Umbilical cord (tissue), 1 donor: ENCODE measurements at regions not wholly inside any gene's neighbourhood (a gene's known extent, or its start where the extent isn't known, plus 50 kb on each side); places are given as distances from the start of the nearest gene placed in this dataset.
"Not testable (repeated sequence)": the region's sequence is repeated elsewhere in the genome, so short reads cannot be mapped to it uniquely, and the experiment has no call there.

ENCODE experiments used
- DNase-seq: peaks from one replicate; pipeline ENCODE4 v3.0.0-alpha.2; 2015; ENCODE audit warnings: low spot score

GRCh38 chr1:208347191-208347590 lies 103.0 kb upstream of the PLXNA2 start:
- no peak for DNase-seq

- DNase-seq = no peak
These were observed 105.6 kb upstream of the PLXNA2 start for GRCh38 chr1:208349694-208350330.

DNA sequence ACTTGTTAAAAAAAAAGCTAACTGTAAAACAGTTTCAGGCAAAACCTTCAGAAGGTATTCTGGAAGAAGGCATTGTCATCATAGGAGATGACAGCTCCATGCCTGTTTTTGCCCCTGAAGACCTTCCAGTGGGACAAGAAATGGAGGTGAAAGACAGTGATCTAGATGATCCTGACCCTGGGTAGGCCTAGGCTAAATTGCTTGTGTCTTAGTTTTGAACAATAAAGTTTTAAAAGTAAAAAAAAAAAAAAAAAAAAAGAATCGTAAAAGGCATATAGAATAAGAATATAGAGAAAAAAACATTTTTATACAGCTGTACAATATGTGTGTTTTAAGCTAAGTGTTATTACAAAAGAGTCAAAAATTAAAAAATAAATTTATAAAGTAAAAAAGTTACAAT lies 106.6 kb upstream of the PLXNA2 start:
- DNase-seq = no peak

DNA sequence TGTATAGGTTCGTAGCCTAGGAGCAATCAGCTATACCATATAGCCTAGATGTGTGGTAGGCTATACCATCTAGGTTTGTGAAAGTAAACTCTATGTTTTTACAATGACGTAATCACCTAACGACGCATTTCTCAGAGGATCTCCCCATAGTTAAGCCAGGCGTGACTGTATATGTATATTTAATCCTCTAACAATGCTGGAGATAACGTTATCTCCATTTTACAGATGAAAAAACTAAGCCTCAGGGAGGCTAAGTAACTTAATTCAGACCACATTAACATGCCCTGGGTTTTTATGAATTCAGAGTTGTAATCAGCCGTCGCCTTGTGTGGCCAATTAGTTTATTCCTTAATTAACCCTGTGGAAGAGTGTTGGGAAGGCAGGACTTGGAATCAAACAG lies 107.7 kb upstream of the PLXNA2 start:
- DNase-seq = no peak

DNA sequence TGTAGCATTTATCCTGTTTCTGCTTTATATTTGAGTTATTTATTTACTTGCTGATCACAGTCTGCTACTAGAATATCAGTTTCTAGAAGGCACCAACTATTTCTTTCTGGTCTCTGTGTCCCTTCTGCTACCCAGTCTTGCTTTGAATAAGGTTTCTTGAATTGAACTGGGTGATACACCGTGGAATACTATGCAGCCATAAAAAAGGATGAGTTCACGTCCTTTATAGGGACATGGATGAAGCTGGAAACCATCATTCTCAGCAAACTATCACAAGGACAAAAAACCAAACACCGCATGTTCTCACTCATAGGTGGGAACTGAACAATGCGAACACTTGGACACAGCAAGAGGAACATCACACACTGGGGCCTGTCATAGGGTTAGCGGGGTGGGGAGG lies 109.6 kb upstream of the PLXNA2 start:
- DNase-seq = not testable (repeated sequence)

- peak; percentile 50 for DNase-seq
These were observed 113.7 kb upstream of the PLXNA2 start for GRCh38 chr1:208357644-208358507.

DNA sequence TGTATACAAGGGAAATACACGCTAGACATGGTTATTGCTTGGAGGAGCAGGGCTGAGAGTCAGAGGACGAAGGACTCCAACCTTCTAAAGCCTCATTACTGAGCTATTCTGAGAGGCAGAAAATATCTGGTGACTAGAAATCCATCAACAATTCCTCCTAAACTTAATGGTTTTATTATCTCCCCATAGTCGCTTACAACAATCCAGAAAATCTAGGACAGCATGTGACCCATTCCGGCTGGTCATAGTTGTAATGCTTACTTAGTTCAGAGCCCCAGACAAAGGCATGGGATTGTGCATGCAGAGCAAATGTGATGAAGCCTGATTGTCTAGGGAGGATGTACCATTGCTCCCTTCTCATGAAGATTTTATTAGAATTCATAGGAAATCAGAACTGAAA lies 114.5 kb upstream of the PLXNA2 start:
- no peak for DNase-seq

DNA sequence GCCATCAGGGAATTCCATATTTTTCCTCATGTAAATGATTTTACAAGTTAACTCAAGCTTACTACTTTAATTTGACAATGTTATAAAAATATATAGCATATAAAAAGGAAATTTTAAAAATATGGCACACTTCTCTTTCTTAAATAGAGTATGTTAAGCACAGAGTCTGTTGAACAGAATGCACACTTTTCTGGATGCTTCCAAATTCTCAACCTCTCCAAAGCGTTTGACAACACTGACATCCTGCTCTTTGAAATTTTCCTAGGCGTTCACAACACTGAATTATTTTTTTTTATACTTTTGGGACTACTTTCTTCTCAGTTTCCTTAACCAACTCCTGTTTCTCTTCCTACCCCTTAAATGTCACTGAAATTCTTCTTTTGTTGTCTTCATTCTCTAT lies 117.8 kb upstream of the PLXNA2 start:
- no peak for DNase-seq

GRCh38 chr1:208366559-208366958 lies 122.4 kb upstream of the PLXNA2 start:
- no peak for DNase-seq

GRCh38 chr1:208369045-208369444 lies 124.9 kb upstream of the PLXNA2 start:
- DNase-seq = no peak

DNA sequence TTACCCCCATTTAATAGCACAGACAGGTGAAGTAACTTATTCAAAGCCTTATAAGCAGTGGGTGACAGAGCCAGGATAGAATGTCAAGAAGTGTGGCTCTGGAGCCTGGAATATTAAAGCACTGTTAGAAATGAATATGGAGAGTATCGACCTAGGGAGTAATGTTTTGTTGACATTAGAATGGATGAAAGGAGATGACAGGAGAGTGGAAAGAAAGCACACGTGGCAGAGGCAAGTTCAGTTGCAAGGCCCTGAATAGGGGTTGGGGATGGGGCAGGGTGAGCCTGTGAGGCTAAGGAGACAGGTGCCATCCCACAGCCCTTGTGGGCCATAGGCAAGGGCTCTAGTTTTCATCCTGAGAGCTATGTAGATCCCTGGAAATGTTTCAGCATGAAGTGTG lies 125.5 kb upstream of the PLXNA2 start:
- no peak for DNase-seq

DNA sequence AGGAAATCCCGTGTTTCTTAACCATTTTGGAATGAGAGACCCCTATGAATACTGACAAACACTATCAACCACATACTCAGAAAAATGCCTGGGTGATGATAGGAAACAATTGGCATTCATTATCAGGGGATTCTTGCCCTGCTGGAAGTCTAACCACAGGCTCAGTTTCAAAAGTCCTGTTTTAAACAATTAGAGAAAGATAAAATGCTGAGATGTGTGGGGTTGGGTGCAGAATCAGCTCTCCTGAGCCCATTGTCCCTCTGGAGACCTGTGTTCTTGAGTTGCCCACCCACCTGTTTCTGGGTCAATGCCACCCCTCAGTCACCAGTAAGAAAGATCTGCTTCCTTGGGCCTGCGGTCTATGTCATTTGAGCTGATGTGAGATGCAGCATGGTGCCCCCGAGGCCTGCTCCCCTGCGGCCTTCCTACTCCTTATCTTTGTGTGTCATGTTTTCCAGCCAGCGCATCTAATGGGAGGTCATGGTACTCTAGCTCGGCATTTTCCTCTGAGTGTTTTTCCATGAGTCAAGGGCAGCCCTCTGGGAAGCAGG lies 130.3 kb upstream of the PLXNA2 start:
- no peak for DNase-seq

- no peak for DNase-seq
These were observed 137.3 kb upstream of the PLXNA2 start for GRCh38 chr1:208381481-208381880.

GRCh38 chr1:208387908-208388811 lies 144.0 kb upstream of the PLXNA2 start:
- DNase-seq = no peak

GRCh38 chr1:208393416-208393815 lies 149.2 kb upstream of the PLXNA2 start:
- no peak for DNase-seq

- DNase-seq = no peak
These were observed 149.6 kb upstream of the PLXNA2 start for GRCh38 chr1:208393826-208394225.

DNA sequence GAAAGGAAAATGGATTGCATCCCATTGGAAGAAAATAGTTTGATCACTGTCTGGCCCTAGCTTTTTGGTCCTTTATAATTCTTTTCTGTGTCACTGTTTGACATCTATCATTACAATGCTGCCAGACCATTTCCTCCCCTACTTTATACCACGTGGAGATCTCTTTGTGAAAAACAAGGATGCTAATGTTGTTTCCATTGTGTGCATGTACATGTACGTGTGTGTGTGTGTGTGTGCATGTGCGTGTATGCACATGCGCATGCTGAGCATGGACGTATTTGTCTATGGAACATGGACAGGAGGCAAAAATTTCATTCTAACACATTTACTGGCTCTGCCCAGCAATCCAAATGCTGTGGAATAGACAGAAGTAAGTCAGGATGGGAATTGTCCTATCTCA lies 153.1 kb upstream of the PLXNA2 start:
- DNase-seq = no peak

DNA sequence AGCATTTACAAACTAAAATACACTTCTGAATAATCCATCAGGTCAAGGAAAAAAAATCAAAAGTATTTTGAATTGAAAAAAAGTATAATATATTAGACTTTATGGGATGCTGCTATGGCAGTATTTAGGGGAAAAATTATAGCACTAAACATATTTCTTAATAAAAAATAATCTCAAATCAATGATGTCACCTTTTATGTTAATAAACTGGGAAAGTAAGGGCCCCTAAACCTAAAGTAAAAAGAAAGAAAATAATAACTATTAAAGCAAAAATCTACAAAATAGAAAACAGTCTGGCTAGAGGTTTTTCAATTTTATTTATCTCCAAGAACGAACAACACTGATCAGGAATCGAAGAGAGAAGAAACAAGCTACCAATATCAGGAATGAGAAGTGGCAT lies 160.8 kb upstream of the PLXNA2 start:
- no peak for DNase-seq

- DNase-seq = no peak
These were observed 165.0 kb upstream of the PLXNA2 start for GRCh38 chr1:208409176-208409575.

GRCh38 chr1:208410409-208410808 lies 166.2 kb upstream of the PLXNA2 start:
- DNase-seq = no peak

DNA sequence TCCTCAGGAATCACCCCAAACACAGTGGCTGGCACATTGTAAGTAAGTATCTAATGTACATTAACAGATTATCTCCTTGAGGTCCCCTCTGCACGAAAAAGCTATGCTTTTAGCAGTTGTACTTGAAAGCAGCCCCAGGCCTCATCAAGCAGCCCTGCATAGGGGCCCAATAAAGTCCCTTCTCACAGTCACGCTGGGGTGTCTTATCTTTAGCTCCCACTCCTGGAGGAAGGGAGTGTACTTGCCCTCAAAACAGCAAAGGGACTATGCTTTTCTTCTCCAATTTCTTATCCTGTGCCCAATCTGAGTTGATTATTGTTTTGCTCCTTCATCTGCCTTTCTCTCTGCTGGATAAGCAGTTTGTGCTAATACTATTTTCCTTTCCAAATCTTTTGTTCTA lies 168.8 kb upstream of the PLXNA2 start:
- DNase-seq = no peak

DNA sequence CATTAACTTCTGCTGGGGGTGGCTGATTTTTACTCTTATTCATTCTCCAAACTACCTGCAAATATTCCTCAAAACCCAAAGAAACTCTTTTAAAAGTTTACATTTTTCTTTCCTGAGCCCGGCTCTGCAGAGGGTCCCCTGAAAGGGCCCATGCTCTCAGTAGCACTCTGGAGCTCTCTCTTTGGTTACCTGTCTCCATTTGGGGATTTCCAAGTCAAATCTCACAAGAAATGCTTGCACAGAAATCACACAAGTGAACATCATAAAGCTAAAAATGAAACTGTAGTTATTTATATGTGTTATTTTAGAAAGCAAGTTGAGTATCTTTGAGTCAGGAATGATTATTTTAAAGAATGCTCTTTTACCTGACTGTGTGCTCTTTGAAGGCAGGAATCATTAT lies 174.5 kb upstream of the PLXNA2 start:
- no peak for DNase-seq
